SK-N-SH treated with all-trans-retinoic acid at 6 μM for 48 hours (cell line): ENCODE measurements at regions not wholly inside any gene's neighbourhood (a gene's known extent, or its start where the extent isn't known, plus 50 kb on each side); places are given as distances from the start of the nearest gene placed in this dataset.

ENCODE experiments used
- ATAC-seq: fragments of 200-7000 bp; cut with Tn5 transposase; 3 replicates; pipeline ENCODE4 v1.9.1; 2020; ENCODE audit warnings: mild to moderate bottlenecking, moderate library complexity
- ARNTL ChIP-seq: fragments of 450-650 bp; formaldehyde crosslinking; IDR thresholded peaks from 2 replicates; pipeline ENCODE4 v1.5.0; 2020; ENCODE audit warnings: low read depth, mild to moderate bottlenecking, moderate library complexity, borderline replicate concordance
- BACH2 ChIP-seq: fragments of 250-450 bp; sonication (Bioruptor Pico); IDR thresholded peaks from 2 replicates; pipeline ENCODE4 v1.9.0; 2021; ENCODE audit warnings: mild to moderate bottlenecking, borderline replicate concordance
- CSDC2 ChIP-seq: fragments of 250-450 bp; sonication (Bioruptor Pico); IDR thresholded peaks from 2 replicates; pipeline ENCODE4 v1.5.0; 2020; ENCODE audit warnings: mild to moderate bottlenecking, moderate library complexity
- CSRNP3 ChIP-seq: fragments of 250-450 bp; sonication (Bioruptor Pico); IDR thresholded peaks from 2 replicates; pipeline ENCODE4 v1.5.1; 2021; ENCODE audit warnings: mild to moderate bottlenecking, moderate library complexity
- GLIS3 ChIP-seq: fragments of 250-450 bp; sonication (Bioruptor Pico); IDR thresholded peaks from 2 replicates; pipeline ENCODE4 v1.5.0; 2020; ENCODE audit warnings: mild to moderate bottlenecking, moderate library complexity
- PPARA ChIP-seq: fragments of 250-450 bp; sonication (Bioruptor Pico); IDR thresholded peaks from 2 replicates; pipeline ENCODE4 v1.5.0; 2020; ENCODE audit warnings: mild to moderate bottlenecking, borderline replicate concordance
- RARB ChIP-seq: fragments of 250-450 bp; sonication (Bioruptor Pico); IDR thresholded peaks from 2 replicates; pipeline ENCODE4 v1.8.0; 2021; ENCODE audit warnings: mild to moderate bottlenecking, moderate library complexity
- TCF4 ChIP-seq: fragments of 250-450 bp; sonication (Bioruptor Pico); IDR thresholded peaks from 2 replicates; pipeline ENCODE4 v1.8.0; 2021; ENCODE audit warnings: mild to moderate bottlenecking, moderate library complexity, borderline replicate concordance
- TOX ChIP-seq: fragments of 250-450 bp; sonication (Bioruptor Pico); IDR thresholded peaks from 2 replicates; pipeline ENCODE4 v1.8.0; 2021; ENCODE audit warnings: mild to moderate bottlenecking, moderate library complexity, borderline replicate concordance
- TSHZ2 ChIP-seq: fragments of 250-450 bp; sonication (Bioruptor Pico); IDR thresholded peaks from 2 replicates; pipeline ENCODE4 v1.5.0; 2020; ENCODE audit warnings: mild to moderate bottlenecking, moderate library complexity
- ZC3H10 ChIP-seq: fragments of 250-450 bp; sonication (Bioruptor Pico); IDR thresholded peaks from 2 replicates; pipeline ENCODE4 v1.5.1; 2021; ENCODE audit warnings: mild to moderate bottlenecking, moderate library complexity
- ZFP3 ChIP-seq: fragments of 250-450 bp; sonication (Bioruptor Pico); IDR thresholded peaks from 2 replicates; pipeline ENCODE4 v1.5.0; 2020; ENCODE audit warnings: mild to moderate bottlenecking, moderate library complexity
- ZFP30 ChIP-seq: fragments of 450-650 bp; formaldehyde crosslinking; IDR thresholded peaks from 2 replicates; pipeline ENCODE4 v1.5.0; 2022; ENCODE audit warnings: mild to moderate bottlenecking, moderate library complexity
- ZNF565 ChIP-seq: fragments of 450-650 bp; formaldehyde crosslinking; conservative IDR thresholded peaks from 2 replicates; pipeline ENCODE4 v1.5.0; 2020; ENCODE audit warnings: low read depth, mild to moderate bottlenecking, moderate library complexity
- ZNF70 ChIP-seq: fragments of 450-650 bp; formaldehyde crosslinking; IDR thresholded peaks from 2 replicates; pipeline ENCODE4 v1.5.0; 2020; ENCODE audit warnings: mild to moderate bottlenecking, moderate library complexity
- ZNF8 ChIP-seq: fragments of 450-650 bp; formaldehyde crosslinking; IDR thresholded peaks from 2 replicates; pipeline ENCODE4 v1.5.0; 2020; ENCODE audit warnings: mild to moderate bottlenecking, moderate library complexity
- TF ChIP-seq, protein P1 (sequence below): fragments of 250-450 bp; sonication (Bioruptor Pico); IDR thresholded peaks from 2 replicates; pipeline ENCODE4 v1.8.0; 2021; ENCODE audit warnings: low read depth, mild to moderate bottlenecking, moderate library complexity, borderline replicate concordance
- TF ChIP-seq, protein P2 (sequence below): fragments of 250-450 bp; sonication (Bioruptor Pico); IDR thresholded peaks from 2 replicates; pipeline ENCODE4 v1.5.1; 2020; ENCODE audit warnings: low read depth, mild to moderate bottlenecking, moderate library complexity

DNA sequence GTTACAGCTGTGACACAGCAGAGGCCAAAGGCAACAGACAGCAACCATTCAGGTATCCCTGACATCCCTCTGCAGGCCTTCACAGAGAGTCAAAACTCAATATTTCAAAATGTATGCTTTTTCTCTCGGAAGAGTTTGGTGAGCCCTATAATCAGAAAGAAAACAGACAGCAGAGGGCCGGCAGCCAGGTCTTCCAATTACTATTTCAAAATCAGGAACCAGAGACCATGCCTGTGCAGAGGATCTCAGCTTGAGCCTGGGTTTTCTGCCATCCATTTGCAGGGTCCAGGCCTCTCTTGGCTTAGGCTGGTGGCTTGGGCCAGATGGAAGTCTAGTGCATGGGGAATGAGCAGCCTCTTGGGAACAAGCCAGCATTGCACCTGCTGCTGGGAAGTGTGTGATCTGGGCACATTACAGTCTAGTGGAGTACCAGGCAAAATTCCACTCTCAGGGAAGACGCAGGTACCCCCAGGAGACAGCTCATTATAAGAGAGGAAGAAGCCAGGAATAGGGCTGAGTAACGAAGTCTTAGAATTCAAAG lies 231.3 kb downstream of the ENC1 start:
- no peak for TF ChIP-seq PPARA (CRISPR knock-in tag)
- TF ChIP-seq CSDC2 (CRISPR knock-in tag) = no peak
- TF ChIP-seq, all 23 proteins: peak for 0
- no peak for ATAC-seq

DNA sequence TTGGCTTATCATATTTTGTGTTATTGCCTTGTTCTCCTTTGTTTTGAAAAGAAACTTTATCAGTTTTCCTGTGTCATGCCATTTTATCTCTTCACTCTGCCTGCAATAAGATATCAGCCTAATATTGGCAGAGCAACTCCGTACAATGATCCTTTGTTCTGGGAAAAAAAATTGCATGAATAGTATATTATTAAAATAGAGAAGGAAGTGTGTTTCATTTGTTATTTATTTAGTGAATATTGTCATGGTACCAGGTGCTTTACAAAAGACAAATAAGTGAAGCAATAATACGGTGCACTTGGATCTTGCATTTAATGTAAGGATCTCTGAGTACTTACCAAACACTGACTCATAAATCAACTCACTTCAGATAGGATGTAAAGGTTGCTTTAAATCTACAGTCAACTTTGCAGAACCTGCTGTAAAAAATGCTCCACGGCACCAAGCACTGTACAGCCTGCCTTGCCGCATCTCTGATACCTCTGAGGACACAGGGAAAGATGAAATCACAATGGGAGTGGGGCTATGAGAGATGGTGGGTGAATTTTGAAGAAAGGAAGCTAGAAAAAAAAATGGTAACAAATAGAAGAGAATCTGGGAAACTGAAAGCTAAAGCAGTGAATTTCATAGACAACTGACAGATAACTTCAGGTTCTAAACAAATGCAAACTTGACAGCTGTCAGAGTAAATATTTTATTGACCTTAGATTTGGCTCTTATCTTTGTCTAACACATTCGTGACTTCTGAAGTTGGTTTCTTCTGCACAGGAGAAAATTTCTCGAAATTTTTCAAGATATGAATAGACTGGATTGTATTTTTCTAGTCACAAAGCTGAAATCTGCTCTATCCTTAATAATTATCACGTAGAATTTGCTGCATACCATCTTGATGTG lies 232.1 kb downstream of the ENC1 start:
- ATAC-seq = no peak

GRCh38 chr5:74407701-74408100 lies 232.8 kb downstream of the ENC1 start:
- no peak for TF ChIP-seq TCF4 (CRISPR knock-in tag)
- ATAC-seq = no peak

More for the DNA sequence above, 232.1 kb downstream of the ENC1 start:
- TF ChIP-seq ARNTL = no peak
- no peak for TF ChIP-seq ZC3H10 (CRISPR knock-in tag)

GRCh38 chr5:74406844-74407243 lies 233.7 kb downstream of the ENC1 start:
- TF ChIP-seq TCF4 (CRISPR knock-in tag) (no peak), CSDC2 (CRISPR knock-in tag) (no peak), PPARA (CRISPR knock-in tag) (no peak), ZC3H10 (CRISPR knock-in tag) (no peak), ZFP3 (CRISPR knock-in tag) (no peak), ZNF8 (CRISPR knock-in tag) (no peak), CSRNP3 (CRISPR knock-in tag) (no peak), ZNF70 (CRISPR knock-in tag) (no peak), ZFP30 (CRISPR knock-in tag) (no peak)
- TF ChIP-seq, protein P1, sequence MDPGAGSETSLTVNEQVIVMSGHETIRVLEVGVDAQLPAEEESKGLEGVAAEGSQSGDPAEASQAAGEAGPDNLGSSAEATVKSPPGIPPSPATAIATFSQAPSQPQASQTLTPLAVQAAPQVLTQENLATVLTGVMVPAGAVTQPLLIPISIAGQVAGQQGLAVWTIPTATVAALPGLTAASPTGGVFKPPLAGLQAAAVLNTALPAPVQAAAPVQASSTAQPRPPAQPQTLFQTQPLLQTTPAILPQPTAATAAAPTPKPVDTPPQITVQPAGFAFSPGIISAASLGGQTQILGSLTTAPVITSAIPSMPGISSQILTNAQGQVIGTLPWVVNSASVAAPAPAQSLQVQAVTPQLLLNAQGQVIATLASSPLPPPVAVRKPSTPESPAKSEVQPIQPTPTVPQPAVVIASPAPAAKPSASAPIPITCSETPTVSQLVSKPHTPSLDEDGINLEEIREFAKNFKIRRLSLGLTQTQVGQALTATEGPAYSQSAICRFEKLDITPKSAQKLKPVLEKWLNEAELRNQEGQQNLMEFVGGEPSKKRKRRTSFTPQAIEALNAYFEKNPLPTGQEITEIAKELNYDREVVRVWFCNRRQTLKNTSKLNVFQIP (CRISPR knock-in tag) = no peak
- ATAC-seq = no peak

DNA sequence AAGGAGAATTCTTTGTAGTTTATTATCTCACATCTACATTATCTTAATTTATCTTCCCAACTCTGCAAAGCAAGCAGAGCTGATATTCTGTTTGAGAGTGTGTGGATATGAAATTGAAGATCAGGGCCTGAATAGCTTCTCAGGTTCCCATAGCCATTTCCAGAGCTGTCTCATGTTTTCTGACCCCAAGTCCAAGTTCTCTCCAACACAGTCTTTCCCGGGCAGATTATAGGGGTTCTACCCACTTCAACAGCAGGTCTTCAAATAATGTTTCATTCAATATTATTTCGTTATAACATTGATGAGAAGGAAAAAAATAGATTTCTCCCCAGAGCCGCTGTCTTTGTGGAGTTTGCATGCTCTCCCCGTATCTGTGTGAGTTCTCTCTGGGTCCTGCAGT lies 234.9 kb downstream of the ENC1 start:
- no peak for ATAC-seq
- TF ChIP-seq TSHZ2 (CRISPR knock-in tag) (no peak), BACH2 (CRISPR knock-in tag) (no peak), GLIS3 (CRISPR knock-in tag) (no peak), CSDC2 (CRISPR knock-in tag) (no peak), TOX (CRISPR knock-in tag) (no peak), ZFP3 (CRISPR knock-in tag) (no peak), TCF4 (CRISPR knock-in tag) (no peak), ZNF565 (CRISPR knock-in tag) (no peak), PPARA (CRISPR knock-in tag) (no peak), RARB (CRISPR knock-in tag) (no peak)
- TF ChIP-seq, protein P2, sequence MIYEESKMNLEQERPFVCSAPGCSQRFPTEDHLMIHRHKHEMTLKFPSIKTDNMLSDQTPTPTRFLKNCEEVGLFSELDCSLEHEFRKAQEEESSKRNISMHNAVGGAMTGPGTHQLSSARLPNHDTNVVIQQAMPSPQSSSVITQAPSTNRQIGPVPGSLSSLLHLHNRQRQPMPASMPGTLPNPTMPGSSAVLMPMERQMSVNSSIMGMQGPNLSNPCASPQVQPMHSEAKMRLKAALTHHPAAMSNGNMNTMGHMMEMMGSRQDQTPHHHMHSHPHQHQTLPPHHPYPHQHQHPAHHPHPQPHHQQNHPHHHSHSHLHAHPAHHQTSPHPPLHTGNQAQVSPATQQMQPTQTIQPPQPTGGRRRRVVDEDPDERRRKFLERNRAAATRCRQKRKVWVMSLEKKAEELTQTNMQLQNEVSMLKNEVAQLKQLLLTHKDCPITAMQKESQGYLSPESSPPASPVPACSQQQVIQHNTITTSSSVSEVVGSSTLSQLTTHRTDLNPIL (CRISPR knock-in tag) = no peak
- TF ChIP-seq, protein P1 (CRISPR knock-in tag) = no peak
